NCI-H226 (cell line): ENCODE measurements at regions not wholly inside any gene's neighbourhood (a gene's known extent, or its start where the extent isn't known, plus 50 kb on each side); places are given as distances from the start of the nearest gene placed in this dataset.
"Not testable (repeated sequence)": the region's sequence is repeated elsewhere in the genome, so short reads cannot be mapped to it uniquely, and the experiment has no call there.

ENCODE experiments used
- DNase-seq: peaks from one replicate; pipeline ENCODE4 v3.0.0-alpha.2; 2015

DNA sequence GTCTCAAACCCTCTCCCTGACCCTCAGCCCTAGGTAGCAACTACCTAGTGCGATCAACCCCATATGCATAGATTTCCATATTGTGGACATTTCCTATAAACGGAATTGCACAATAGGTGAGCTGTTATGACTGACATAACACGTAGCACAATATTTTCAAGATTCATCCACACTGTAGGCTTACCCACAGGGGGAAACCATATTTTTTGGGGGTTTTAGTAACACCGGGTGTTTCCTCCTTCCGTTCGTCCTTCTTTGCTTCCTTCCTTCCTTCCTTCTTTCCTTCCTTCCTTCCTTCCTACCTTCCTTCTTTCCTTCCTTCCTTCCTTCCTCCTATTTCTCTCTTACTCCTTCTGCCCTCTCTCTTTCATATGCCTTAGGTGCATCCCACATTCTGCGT, 524.2 kb downstream of the CWH43 start:
- peak; percentile 1 for DNase-seq

DNA sequence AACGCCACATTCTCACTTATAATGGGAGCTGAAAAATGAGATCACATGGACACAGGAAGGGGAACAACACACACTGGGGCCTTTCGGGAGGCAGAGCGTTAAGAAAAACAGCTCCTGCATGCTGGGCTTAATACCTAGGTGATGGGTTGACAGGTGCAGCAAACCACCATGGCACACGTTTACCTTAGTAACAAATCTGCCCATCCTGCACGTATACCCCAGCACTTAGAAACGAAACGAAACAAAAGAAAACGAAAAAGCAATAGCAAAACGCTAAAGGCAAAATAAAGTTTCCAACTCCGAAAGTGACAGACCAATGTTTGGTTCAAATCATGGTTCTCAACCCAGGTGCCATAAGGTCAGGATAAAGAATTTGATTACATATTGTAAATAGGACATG, 525.3 kb downstream of the CWH43 start:
- DNase-seq, result peak; percentile 3

DNA sequence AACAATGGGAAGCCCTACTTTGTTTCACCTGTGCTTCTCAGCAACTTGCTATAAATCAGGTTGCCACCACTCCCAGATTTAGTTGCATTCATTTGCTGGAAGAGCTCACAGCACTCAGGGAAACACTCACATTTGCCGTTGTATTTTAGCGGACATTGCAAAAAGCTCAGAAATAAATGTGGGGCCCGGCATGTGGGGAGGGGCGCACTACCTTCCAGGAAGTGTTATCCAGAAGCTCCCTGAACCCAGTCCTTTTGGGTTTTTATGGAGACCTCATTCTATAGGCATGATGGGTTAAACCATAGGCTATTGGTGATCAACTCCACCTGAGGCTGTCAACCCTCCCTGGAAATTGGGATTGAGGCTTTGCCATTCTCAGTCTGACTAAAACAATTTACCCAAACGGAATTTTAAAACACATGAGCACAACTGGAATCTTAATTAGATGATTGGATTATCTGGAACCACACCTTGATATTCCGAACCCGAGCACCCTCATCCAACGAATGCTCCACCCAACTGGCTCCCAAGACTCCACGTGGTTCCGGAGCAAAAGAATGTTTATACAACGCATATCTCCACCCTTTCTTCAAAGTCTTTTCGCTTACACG, 525.9 kb downstream of the CWH43 start:
- peak; percentile 6 for DNase-seq

DNA sequence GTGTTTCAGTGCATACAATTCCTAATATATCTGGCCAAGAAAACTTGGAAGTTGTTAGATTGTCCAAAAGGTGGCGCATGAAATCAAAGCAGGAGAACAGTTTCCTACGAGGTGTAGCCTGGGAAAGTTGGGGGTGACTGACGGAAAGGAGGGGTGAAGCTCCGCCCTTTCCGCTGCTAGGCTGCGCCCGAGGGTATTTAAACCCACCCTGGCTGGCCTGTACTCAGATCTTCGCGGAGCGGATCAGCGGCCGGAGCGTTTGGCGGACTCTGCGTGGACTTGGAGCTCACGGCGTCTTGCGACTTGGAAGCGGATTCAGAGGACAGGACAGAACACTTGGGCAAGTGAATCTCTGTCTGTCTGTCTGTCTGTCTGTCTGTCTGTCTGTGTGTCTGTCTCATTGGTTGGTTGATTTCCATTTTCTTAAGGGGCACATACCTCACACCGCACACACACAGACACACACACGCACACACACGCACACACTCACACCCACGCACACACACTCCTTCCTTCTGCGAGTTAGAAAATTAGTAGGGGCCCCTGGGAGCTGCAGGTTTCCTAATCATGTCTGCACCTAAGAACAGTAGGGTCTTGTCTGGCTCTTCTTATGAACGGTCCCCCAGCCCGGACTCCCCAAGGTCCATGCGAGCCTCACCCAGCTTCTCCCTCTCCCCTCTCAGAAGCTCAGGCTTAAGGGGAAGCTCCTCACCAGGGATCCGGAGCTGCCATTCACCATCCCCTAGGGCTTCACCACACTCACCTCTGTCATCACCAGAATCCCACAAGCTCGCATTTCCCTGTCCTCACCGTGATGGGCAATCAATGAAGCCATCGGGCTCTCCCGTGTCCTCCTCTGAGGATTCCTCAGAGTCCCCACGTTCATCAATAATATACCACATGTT, 526.8 kb downstream of the CWH43 start:
- DNase-seq, result not testable (repeated sequence)

DNA sequence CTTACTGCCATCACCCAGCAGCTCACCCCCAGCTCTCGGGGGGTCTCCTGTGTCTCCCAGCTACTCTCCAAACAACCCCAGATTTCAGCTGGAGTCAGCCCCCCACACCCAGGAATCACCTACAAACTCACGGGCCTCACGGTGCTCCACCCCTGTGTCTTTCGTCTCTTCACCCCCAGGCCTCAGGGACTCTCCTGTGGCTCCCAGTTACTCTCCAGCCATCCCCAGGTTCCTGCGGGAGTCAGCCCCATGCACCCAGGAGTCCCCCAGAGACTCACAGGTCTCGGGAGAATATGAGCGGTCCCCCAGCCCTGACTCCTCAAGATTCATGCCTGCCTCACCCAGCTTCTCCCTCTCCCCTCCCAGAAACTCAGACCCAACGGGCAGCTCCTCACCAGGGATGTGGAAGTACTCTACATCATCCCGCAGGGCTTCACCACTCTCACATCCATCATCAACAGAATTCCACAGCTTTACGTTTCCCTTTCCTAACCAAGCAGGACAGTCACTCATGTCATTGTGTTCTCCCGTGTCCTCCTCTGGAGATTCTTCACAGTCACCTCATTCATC, 527.6 kb downstream of the CWH43 start:
- not testable (repeated sequence) for DNase-seq

DNA sequence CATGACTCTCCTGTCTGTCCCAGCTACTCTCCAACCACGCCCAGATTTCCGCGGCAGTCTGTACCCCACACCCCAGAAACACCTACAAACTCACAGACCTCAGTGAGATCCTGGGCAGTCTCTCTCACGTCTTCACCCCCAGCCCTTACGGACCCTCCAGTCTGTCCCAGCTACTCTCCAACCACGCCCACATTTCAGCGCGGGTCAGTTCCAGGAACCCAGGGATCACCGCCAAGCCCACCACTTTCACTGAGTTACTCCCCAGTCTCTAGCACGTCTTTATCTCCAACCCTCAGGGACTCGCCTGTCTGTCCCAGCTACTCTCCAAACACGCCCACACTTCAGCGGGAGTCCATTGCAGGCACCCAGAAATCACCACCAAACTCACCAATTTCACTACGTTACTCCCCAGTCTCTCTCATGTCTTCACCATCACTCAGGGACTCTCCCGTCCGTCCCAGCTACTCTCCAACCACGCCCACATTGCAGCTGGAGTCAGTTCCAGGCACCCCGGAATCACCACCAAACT, 528.2 kb downstream of the CWH43 start:
- DNase-seq, result peak; percentile 1

DNA sequence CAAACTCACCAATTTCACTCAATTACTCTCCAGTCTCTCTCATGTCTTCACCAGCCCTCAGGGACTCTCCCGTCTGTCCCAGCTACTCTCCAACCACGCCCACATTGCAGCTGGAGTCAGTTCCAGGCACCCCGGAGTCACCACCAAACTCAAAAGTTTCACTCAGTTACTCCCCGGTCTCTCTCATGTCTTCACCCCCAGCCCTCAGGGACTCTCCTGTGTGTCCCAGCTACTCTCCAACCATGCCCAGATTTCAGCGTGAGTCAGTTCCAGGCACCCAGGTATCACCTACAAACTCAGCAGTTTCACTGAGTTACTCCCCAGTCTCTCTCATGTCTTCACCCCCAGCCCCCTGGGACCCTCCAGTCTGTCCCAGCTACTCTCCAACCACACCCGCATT, 528.8 kb downstream of the CWH43 start:
- DNase-seq, result not testable (repeated sequence)

DNA sequence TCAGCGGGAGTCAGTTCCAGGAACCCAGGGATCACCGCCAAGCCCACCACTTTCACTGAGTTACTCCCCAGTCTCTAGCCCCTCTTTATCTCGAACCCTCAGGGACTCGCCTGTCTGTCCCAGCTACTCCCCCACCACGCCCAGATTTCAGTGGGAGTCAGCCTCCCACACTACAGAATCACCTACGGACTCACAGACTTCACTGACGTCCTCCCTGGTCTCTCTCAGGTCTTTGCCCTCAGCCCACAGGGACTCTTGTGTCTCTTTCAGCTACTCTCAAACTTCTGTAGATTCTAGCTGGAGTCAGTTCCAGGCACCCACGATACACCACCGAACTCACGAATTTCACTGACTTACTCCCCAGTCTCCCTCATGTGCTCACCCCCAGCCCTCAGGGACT, 529.2 kb downstream of the CWH43 start:
- not testable (repeated sequence) for DNase-seq

DNA sequence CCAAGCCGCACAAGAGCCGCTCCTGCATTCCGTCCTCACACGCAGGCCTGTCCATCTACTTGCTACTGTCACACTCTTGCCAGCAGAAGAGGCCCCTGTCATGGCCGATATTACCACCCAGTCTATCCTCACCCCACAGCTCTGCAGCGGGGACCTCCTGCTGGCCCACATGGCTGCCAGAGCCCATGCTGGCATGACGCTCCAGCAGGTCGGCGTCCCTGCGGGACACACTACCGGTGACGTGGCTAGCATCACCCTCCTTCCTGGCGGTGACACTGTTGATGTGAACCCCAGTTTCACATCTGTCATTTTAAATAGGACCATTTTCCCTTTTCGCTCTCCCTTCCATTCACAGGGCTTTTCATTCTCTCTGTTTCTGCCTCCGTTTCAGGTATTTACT, 530.0 kb downstream of the CWH43 start:
- DNase-seq, result not testable (repeated sequence)

DNA sequence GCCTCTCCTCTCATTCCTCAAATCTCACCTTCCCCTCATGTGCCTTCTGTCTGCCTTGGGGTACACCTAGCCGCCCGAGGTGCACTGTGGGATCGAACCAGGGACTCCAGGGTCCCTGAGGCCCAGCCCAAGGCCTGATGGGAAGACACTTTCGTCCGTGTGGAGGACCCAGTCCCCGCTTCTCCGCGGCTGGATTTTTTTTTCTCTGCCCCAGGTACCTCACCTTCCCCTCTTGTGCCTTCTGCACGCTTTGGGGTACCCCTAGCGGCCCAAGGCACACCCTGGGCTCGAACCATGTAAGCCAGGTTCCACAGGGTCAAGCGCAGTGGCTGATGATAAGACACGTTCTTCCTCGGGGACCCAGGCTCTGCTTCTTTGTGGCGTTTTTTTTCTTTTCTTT, 530.7 kb downstream of the CWH43 start:
- no peak for DNase-seq

DNA sequence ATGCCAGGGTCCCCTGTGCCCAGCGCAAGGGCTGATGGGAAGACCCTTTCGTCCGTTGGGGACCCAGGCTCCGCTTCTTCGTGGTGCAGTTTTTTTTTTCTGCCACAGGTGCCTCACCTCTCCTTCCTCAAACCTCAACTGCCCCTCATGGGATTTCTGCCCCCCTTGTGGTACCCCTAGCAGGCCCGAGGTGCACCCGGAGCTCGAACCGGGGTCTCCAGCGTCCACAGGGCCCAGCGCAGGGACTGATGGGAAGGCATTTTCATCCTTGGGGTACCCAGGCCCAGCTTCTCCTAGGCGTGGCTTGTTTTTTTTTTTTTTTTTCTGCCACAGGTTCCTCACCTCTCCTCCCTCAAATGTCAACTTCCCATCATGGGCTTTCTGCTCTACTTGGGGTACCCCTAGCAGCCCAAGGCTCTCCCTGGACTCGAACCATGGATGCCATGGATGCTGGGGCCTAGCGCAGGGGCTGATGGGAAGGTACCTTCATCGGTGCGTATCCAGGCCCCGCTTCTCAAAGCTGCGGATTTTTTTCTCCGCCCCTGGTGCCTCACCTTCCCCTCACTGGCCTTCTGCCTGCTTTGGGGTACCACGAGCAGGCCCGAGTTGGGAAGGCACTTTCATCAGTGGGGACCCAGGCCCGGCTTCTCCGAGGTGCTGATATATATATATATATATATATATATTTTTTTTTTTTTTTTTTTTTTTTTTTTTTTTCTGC, 531.6 kb downstream of the CWH43 start:
- DNase-seq, result not testable (repeated sequence)

DNA sequence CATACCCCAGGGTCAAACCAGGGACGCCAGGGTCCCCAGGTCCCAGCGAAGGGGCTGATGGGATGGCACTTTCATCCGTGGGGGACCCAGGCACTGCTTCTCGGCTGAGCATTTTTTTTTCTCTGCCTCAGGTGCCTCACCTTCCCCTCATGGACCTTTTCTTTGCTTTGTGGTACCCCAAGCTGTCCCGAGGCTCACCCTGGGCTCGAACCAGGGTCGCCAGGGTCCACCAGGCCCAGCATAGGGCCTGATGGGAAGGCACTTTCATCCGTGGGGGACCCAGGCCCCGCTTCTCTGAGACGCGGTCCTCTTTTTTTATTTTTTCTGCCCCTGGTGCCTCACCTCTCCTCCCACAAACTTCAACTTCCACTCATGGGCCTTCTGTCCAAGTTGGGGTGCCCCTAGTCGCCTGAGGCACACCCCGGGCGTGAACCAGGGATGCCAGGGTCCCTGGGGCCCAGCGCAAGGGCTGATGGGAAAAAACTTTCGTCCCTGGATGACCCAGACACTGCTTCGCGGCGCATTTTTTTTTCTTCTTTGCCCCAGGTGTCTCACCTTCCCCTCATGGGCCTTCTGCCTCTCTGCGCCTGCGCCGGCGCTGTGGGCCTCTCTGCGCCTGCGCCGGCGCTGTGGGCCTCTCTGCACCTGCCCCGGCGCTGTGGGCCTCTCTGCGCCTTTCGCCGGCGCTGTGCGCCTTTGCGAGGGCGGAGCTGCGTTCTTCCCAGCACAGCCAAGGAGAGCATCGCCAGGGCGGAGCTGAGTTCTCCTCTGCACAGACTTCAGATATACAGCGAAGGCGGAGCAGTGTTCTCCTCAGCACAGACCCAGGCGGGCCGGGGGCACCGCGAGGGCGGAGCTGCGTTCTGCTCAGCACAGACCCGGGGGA, 533.3 kb downstream of the CWH43 start:
- not testable (repeated sequence) for DNase-seq

DNA sequence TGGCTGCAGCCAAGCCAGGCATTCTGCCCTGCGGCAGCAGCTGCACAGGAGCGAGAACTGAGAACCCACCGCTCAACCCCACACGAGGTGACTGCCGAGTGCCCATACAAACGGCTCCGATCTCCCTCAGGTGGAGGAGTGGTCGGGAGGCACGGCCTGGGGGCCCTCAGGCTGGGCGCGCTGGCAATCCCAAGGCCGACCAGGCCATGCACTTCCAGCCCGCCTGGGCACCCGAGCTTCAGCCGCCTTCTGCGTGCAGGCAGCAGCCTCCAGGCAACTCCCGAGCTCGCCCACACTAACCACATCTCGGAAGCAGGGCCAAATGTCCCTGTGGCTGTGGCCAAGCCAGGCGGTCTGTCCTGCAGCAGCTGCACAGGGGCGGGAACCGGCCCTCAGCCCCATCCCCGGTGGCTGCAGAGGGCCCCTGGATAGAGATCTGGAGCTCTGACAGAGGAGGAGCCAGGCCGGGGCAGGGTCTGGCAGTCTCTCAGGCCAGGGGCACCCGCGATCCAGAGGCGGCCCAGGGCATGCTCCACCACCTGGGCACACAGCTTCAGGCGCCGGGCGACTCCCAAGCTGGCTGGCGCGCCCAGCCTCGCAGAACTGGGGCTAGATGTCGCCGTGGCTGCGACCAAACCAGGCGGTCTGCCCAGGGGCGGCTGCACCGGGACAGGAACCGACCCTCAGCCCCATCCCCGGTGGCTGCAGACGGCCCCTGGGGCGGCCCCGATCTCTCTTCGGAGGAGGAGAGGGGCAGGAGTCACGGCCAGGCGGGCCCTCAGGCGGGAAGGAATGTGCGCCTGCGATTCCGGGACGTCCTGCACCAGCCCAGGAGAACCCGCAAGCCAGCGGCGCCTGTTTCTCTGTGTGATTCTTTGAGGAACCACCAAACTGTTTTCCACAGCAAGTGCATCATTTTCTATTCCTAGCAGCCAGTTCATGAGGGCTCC, 538.0 kb downstream of the CWH43 start:
- not testable (repeated sequence) for DNase-seq

DNA sequence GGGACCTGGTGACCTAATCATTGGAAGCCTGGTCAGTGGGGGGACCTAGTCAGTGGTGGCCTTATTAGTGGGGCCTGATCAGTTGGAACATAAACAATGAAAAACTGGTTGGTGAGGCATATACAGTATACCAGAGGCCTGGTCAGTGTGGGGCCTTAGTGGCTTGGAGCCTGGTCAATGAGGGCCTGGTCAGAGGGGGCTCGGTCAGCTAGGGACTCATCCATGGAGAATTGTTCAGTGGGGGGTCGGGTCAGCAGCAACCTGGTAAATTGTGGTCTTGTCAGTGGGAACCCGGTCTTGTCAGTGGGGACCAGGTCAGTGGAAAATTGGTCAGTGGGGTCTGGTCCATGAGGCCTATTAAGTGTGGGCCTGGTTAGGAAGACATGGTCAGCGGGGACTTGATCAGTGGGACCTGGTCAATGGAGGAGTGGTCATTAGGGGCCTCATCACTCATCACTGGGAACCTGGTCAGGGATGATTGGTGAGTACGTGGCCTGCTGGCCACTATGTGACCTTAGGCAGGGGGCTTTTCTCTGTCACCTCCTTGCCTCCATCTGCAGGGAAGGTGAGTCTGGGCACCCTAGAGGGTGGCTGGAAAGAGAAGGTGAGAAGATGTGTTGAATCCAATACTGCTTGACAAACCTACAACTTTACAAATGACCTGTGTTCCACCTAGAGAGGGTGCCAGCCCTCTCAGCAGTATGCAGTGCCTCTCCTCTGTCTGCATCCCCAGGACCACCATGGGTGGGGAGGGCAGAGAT, 573.0 kb downstream of the CWH43 start:
- not testable (repeated sequence) for DNase-seq

DNA sequence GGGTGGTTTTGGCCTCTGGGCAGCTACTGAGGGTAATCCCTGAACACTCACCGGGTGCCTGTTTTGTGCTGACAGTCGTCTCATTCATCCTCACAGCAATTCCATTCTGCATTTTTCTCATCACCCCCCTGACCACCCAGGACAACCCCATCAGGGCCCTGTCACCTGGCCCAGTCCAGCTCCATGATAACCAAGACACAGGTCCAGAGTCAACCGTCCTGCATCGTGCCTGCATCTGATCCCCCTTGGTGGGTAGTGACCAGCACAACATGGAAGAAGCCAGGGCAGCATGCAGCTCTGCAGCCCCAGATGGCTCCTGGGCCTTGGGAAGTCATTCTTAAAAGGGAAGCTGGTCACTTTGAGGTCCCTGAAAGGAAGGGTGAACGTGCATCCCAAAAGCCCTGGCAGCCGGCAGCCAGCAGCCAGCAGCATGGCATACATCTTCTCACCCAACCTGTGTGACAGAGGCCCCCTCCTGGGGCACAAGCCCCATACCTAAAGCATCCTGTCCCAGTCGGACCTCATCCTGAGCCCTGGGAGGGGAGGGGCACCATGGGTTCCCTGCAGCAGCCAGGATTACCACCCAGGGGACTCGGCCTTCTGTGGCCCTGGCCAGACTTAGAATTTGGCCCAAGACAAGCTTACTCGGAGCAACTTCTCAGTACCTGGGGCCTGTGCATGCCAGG, 574.2 kb downstream of the CWH43 start:
- DNase-seq, result not testable (repeated sequence)

DNA sequence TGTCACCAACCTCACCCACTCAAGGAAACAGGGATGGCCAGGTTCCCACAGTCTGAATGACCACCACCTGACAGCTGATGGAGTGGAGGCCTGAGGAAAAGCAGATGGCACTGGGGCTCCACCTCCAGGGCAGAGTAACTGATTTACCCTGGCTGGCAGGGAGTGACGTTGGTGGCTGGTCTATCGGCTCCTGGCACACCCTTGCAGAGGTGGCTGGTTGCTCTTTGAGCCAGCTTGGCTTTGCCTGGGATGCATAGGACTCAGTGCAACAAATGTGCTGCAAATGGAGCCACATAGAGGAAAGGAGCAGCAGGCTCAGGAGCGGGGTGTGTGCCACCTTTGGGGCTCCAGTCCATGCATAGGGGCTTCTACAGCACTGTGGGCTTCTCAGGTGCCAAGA, 574.8 kb downstream of the CWH43 start:
- DNase-seq, result not testable (repeated sequence)

DNA sequence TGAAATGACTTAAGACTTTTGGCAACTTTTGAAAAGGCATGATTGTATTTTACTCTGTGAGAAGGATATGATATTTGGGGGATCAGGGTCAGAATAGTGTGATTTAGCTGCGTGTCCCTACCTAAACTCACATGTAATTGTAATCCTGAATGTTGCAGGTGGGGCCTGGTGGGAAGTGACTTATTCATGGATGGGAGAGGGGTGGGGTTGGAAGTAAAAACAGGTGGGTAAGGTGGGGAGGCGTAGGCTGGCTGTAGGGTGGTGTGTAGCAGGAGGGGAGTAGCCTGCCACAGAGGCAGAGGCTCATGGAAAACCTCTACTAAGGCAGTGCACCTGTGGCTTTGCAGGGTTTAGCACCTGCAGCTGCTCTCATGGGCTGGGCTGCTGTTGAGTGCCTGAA, 584.2 kb downstream of the CWH43 start:
- not testable (repeated sequence) for DNase-seq

DNA sequence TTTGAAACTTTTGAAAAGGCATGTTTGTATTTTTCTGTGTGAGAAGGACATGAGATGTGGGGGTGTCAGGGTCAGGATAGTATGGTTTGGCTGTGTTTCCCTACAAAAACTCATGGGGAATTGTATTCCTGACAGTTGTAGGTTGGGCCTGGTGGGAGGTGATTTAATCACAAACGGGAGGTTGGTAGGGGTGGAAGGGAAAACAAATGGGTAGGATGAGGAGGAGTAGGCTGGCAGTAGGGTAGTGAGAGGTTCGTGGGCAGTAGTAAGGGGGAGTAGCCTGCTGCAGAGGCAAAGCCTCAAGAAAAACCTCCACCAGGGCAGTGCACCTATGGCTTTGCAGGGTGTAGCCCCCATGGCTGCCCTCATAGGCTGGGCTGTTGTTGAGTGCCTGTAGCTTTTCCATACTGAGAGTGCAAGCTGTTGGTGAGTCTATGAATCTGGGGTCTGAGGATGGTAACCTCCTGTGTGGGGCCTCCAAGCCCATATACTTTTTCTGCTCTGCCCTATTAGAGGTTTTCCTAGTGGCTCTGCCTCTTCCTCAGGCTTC, 587.7 kb downstream of the CWH43 start:
- DNase-seq, result not testable (repeated sequence)

DNA sequence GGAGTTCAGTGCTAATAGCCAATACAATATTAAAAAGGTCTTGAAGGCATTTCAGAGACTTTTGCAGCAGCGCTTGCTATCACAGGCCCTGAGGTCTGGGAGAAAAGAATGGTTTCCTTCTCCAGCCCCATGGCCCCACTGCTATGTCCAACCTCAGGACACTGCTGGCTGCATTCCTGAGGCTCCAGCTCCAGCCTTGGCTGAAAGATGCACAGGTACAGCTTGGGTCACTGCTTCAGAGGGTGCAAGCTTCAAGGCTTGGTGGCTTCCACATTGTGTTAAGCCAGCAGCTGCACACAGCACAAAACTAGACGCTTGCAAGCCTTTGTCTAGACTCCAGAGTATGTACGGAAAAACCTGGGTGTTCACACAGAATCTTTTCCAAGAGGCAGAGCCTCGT, 589.2 kb downstream of the CWH43 start:
- not testable (repeated sequence) for DNase-seq
